SU-DHL-6 (cell line): ENCODE measurements at regions not wholly inside any gene's neighbourhood (a gene's known extent, or its start where the extent isn't known, plus 50 kb on each side); places are given as distances from the start of the nearest gene placed in this dataset.

Experiments
- H2AFZ ChIP-seq: fragments of 200-600 bp; sonication (generic); 2 replicates; pipeline ENCODE4 v1.6.1; 2014; ENCODE audit warnings: low read depth, mild to moderate bottlenecking, moderate library complexity, mixed read lengths, antibody characterized with exemption, low read length; ENCODE audit not compliant: severe bottlenecking
- H3F3A ChIP-seq: fragments of 200-600 bp; shearing (Covaris generic); 2 replicates; pipeline ENCODE4 v1.6.0; 2016; ENCODE audit warnings: antibody characterized with exemption, mild to moderate bottlenecking; ENCODE audit not compliant: insufficient read depth
- H3K27ac ChIP-seq: fragments of 200-600 bp; sonication (generic); 2 replicates; pipeline ENCODE4 v1.5.1; 2016; ENCODE audit warnings: low read depth, mild to moderate bottlenecking, low read length, moderate library complexity, mixed read lengths
- H3K27me3 ChIP-seq: fragments of 200-600 bp; sonication (generic), shearing (Covaris generic); 2 replicates; pipeline ENCODE4 v1.6.0; 2014; ENCODE audit warnings: mild to moderate bottlenecking, low read length
- H3K36me3 ChIP-seq: fragments of 200-600 bp; sonication (generic); 2 replicates; pipeline ENCODE4 v1.6.1; 2014; ENCODE audit warnings: mild to moderate bottlenecking, low read length, mixed read lengths
- H3K4me2 ChIP-seq: fragments of 300-600, 200-600 bp; shearing (Covaris generic), sonication (generic); 2 replicates; pipeline ENCODE4 v1.6.0; 2014; ENCODE audit warnings: low read length, low read depth, mild to moderate bottlenecking; ENCODE audit not compliant: poor library complexity, severe bottlenecking
- H3K4me3 ChIP-seq: fragments of 200-600 bp; sonication (generic); 2 replicates; pipeline ENCODE4 v1.5.1; 2014; ENCODE audit warnings: antibody characterized with exemption, low read length, mild to moderate bottlenecking, mixed read lengths; ENCODE audit not compliant: insufficient read depth, poor library complexity, severe bottlenecking
- H3K79me2 ChIP-seq: fragments of 200-600 bp; sonication (generic); 2 replicates; pipeline ENCODE4 v1.6.1; 2014; ENCODE audit warnings: mild to moderate bottlenecking, low read length, moderate library complexity; ENCODE audit not compliant: insufficient read depth
- H3K9ac ChIP-seq: fragments of 200-600 bp; sonication (generic); 2 replicates; pipeline ENCODE4 v1.7.0; 2014; ENCODE audit warnings: mild to moderate bottlenecking, low read length
- H3K9me2 ChIP-seq: fragments of 200-600 bp; sonication (generic); replicated peaks from 2 replicates; pipeline ENCODE4 v1.6.1; 2014; ENCODE audit warnings: low read length; ENCODE audit not compliant: insufficient read depth
- H3K9me3 ChIP-seq: fragments of 200-600 bp; sonication (generic); 2 replicates; pipeline ENCODE4 v1.6.1; 2014; ENCODE audit warnings: low read length, mixed read lengths; ENCODE audit not compliant: insufficient read depth
- H4K20me1 ChIP-seq: fragments of 200-600 bp; sonication (generic); 2 replicates; pipeline ENCODE4 v1.6.1; 2014; ENCODE audit warnings: low read depth, mild to moderate bottlenecking, antibody characterized with exemption, low read length, moderate library complexity, mixed read lengths
- CTCF ChIP-seq: fragments of 200-600 bp; sonication (generic); IDR thresholded peaks from one replicate; pipeline ENCODE4 v1.5.1; 2017; ENCODE audit warnings: antibody characterized with exemption, mild to moderate bottlenecking, low read length, moderate library complexity; ENCODE audit not compliant: insufficient read depth, poor library complexity, severe bottlenecking
- EZH2phosphoT487 ChIP-seq: fragments of 200-600 bp; sonication (generic), shearing (Covaris generic); conservative IDR thresholded peaks from 2 replicates; pipeline ENCODE4 v1.6.1; 2018; ENCODE audit warnings: mild to moderate bottlenecking, antibody characterized with exemption, low read length, moderate library complexity, mixed read lengths

GRCh38 chr7:24463474-24463873, 109.8 kb upstream of the PALS2 start:
- Histone ChIP-seq H3K9ac (no peak overlapping the region), H3K27ac (no peak overlapping the region), H2AFZ (no peak overlapping the region), H3K79me2 (no peaks in the 10 kb centered on the region), H3K9me3 (no peaks in the 10 kb centered on the region), H3K4me3 (no peak overlapping the region), H3K4me2 (no peak overlapping the region), H3K27me3 (no peaks in the 10 kb centered on the region), H3F3A (no peaks in the 10 kb centered on the region), H3K9me2 (no peaks in the 10 kb centered on the region), H4K20me1 (no peaks in the 10 kb centered on the region), H3K36me3 (no peaks in the 10 kb centered on the region)
- TF ChIP-seq EZH2phosphoT487: no peak
- TF ChIP-seq CTCF: no peak

GRCh38 chr7:24464861-24465260, 108.4 kb upstream of the PALS2 start:
- H3F3A ChIP-seq: no peaks in the 10 kb centered on the region
- H3K4me3 ChIP-seq: no peak overlapping the region
- TF ChIP-seq EZH2phosphoT487: no peak
- no peak for TF ChIP-seq CTCF
- H3K9me3 ChIP-seq: no peaks in the 10 kb centered on the region
- no peak overlapping the region for H3K4me2 ChIP-seq
- H3K27ac ChIP-seq: no peak overlapping the region
- H2AFZ ChIP-seq: no peak overlapping the region
- no peaks in the 10 kb centered on the region for H3K36me3 ChIP-seq
- no peaks in the 10 kb centered on the region for H3K9me2 ChIP-seq
- H3K79me2 ChIP-seq: no peaks in the 10 kb centered on the region
- H3K27me3 ChIP-seq: no peaks in the 10 kb centered on the region
- H4K20me1 ChIP-seq: no peaks in the 10 kb centered on the region
- no peak overlapping the region for H3K9ac ChIP-seq

- H2AFZ ChIP-seq: no peak overlapping the region
- no peaks in the 10 kb centered on the region for H3K9me2 ChIP-seq
- TF ChIP-seq EZH2phosphoT487: no peak
- no peak for TF ChIP-seq CTCF
- H3K4me2 ChIP-seq: no peak overlapping the region
- no peaks in the 10 kb centered on the region for H3F3A ChIP-seq
- H3K9me3 ChIP-seq: no peaks in the 10 kb centered on the region
- no peak overlapping the region for H3K27ac ChIP-seq
- H4K20me1 ChIP-seq: no peaks in the 10 kb centered on the region
- H3K4me3 ChIP-seq: no peak overlapping the region
- H3K79me2 ChIP-seq: no peaks in the 10 kb centered on the region
- H3K9ac ChIP-seq: no peak overlapping the region
- no peaks in the 10 kb centered on the region for H3K27me3 ChIP-seq
- no peaks in the 10 kb centered on the region for H3K36me3 ChIP-seq
Observed at GRCh38 chr7:24466168-24466768, 107.0 kb upstream of the PALS2 start.
